Keratinocyte (primary cell): ENCODE measurements at regions not wholly inside any gene's neighbourhood (a gene's known extent, or its start where the extent isn't known, plus 50 kb on each side); places are given as distances from the start of the nearest gene placed in this dataset.

Experiments used
- DNase-seq: peaks from one replicate; pipeline ENCODE4 v3.0.0-alpha.2; 2011; ENCODE audit warnings: low read depth, missing footprints, low spot score
- FAIRE-seq: peaks from 2 replicates; lab custom pipeline; 2011; peaks lifted over from hg19 to GRCh38; lab: Jason Lieb, UNC
- H2AFZ ChIP-seq: 2 replicates; pipeline ENCODE4 v1.6.0; 2012; ENCODE audit warnings: low read length, control low read depth, inconsistent platforms; ENCODE audit not compliant: control insufficient read depth
- H3K27ac ChIP-seq: 2 replicates; pipeline ENCODE4 v1.5.1; 2011; ENCODE audit warnings: low read length; ENCODE audit not compliant: control insufficient read depth, insufficient read depth
- H3K27me3 ChIP-seq: 3 replicates; pipeline ENCODE4 v1.6.0; 2011; ENCODE audit warnings: low read length; ENCODE audit not compliant: control insufficient read depth, insufficient read depth; ENCODE audit errors: extremely low read depth
- H3K36me3 ChIP-seq, 2 experiments: 2 replicates in 1 of 2; 3 replicates in 1 of 2; pipeline ENCODE4 v1.5.1; 2011; ENCODE audit warnings: low read length in 2 of 2, mild to moderate bottlenecking in 1 of 2; ENCODE audit not compliant: control insufficient read depth in 2 of 2, insufficient read depth in 2 of 2; ENCODE audit errors: extremely low read depth in 1 of 2
- H3K4me1 ChIP-seq: 3 replicates; pipeline ENCODE4 v1.5.1; 2011; ENCODE audit warnings: low read length; ENCODE audit not compliant: control insufficient read depth, insufficient read depth; ENCODE audit errors: extremely low read depth
- H3K4me2 ChIP-seq: 3 replicates; pipeline ENCODE4 v1.6.0; 2011; ENCODE audit warnings: low read depth, low read length; ENCODE audit not compliant: control insufficient read depth, insufficient read depth; ENCODE audit errors: extremely low read depth
- H3K4me3 ChIP-seq, 3 experiments: fragments of 200-600 bp in 1 of 3; sonication (generic) in 1 of 3; 2 replicates in 2 of 3; 3 replicates in 1 of 3; pipeline ENCODE4 v1.5.1; 2011 to 2016; ENCODE audit warnings: low read length in 3 of 3, mild to moderate bottlenecking in 3 of 3, control low read depth in 2 of 3, inconsistent platforms in 1 of 3, low read depth in 1 of 3, mixed read lengths in 1 of 3, mixed run types in 1 of 3, moderate library complexity in 1 of 3; ENCODE audit not compliant: control insufficient read depth in 2 of 3, insufficient read depth in 2 of 3; ENCODE audit errors: extremely low read depth in 1 of 3
- H3K79me2 ChIP-seq: 2 replicates; pipeline ENCODE4 v1.6.0; 2012; ENCODE audit warnings: low read length; ENCODE audit not compliant: control insufficient read depth, insufficient read depth
- H3K9ac ChIP-seq: 3 replicates; pipeline ENCODE4 v1.6.0; 2011; ENCODE audit warnings: low read length; ENCODE audit not compliant: control insufficient read depth, insufficient read depth; ENCODE audit errors: extremely low read depth
- H3K9me1 ChIP-seq: 3 replicates; pipeline ENCODE4 v1.6.0; 2011; ENCODE audit warnings: low read length; ENCODE audit not compliant: control insufficient read depth, insufficient read depth; ENCODE audit errors: extremely low read depth
- H3K9me3 ChIP-seq: 2 replicates; pipeline ENCODE4 v1.5.1; 2012; ENCODE audit warnings: low read depth, low read length; ENCODE audit not compliant: control insufficient read depth
- H4K20me1 ChIP-seq: 3 replicates; pipeline ENCODE4 v1.6.0; 2011; ENCODE audit warnings: low read length; ENCODE audit not compliant: control insufficient read depth, insufficient read depth; ENCODE audit errors: extremely low read depth
- CTCF ChIP-seq, 3 experiments: IDR thresholded peaks in 1 of 3; conservative IDR thresholded peaks in 1 of 3; optimal IDR thresholded peaks in 1 of 3; 2 replicates in 2 of 3; 3 replicates in 1 of 3; pipeline versions ENCODE3 to v1.5.1; 2011; ENCODE audit warnings: low read length in 3 of 3, mild to moderate bottlenecking in 3 of 3, moderate library complexity in 2 of 3, control low read depth in 1 of 3, inconsistent platforms in 1 of 3; ENCODE audit not compliant: insufficient read depth in 2 of 3; ENCODE audit errors: extremely low read depth in 1 of 3
- EZH2 ChIP-seq: IDR thresholded peaks from one replicate; pipeline ENCODE4 v1.6.1; 2012; ENCODE audit warnings: inconsistent platforms, mild to moderate bottlenecking, low read length, moderate library complexity
- dilution Hi-C: fragments of 300-500 bp; cut with MboI; formaldehyde crosslinking; loops from one replicate; pipeline ENCODE4 v1.7.0; 2020; ENCODE audit warnings: low sequenced_read_pairs; ENCODE audit not compliant: extremely low pct_ligation_motif_present

- peaks cover 23% of the 10 kb centered on the region for H3K4me1 ChIP-seq
- no peaks in the 10 kb centered on the region for H4K20me1 ChIP-seq
- no peaks in the 10 kb centered on the region for H3K9me3 ChIP-seq
- FAIRE-seq (no peak), DNase-seq (no peak)
- dilution Hi-C loops = no loop called here
- no peaks in the 10 kb centered on the region for H3K79me2 ChIP-seq
- H3K36me3 ChIP-seq = no peaks in the 10 kb centered on the region
- no peaks in the 10 kb centered on the region for H3K27me3 ChIP-seq
- no peak overlapping the region for H2AFZ ChIP-seq
- no peak overlapping the region for H3K27ac ChIP-seq
- no peak overlapping the region for H3K9ac ChIP-seq
- no peak overlapping the region for H3K4me2 ChIP-seq
- no peak overlapping the region for H3K4me3 ChIP-seq
- H3K9me1 ChIP-seq = no peaks in the 10 kb centered on the region
- no peak for TF ChIP-seq EZH2
- no peak for TF ChIP-seq CTCF (optimal IDR thresholded peaks at IDR 0.05 in 1 of 3, IDR thresholded peaks at IDR 0.05 in 1 of 3, conservative IDR thresholded peaks at IDR 0.05 in 1 of 3; ENCODE audit: extremely low read depth in 1 of 3, insufficient read depth in 2 of 3, low read length in 3 of 3)
Measured at GRCh38 chr13:106277484-106278154, 257.8 kb downstream of the EFNB2 start.

GRCh38 chr13:106276876-106277275 lies 258.6 kb downstream of the EFNB2 start:
- Histone ChIP-seq H3K9me1 (no peaks in the 10 kb centered on the region), H3K79me2 (no peaks in the 10 kb centered on the region), H3K4me3 (no peak overlapping the region), H3K27me3 (no peaks in the 10 kb centered on the region), H3K9me3 (no peaks in the 10 kb centered on the region), H3K4me1 (peaks cover 23% of the 10 kb centered on the region), H4K20me1 (no peaks in the 10 kb centered on the region), H3K9ac (no peak overlapping the region), H3K27ac (no peak overlapping the region), H3K36me3 (no peaks in the 10 kb centered on the region), H3K4me2 (peak overlapping the region; percentile 17), H2AFZ (no peak overlapping the region)
- DNase-seq = no peak
- dilution Hi-C loops = no loop called here
- FAIRE-seq = peak; percentile 13
- TF ChIP-seq EZH2 = no peak
- TF ChIP-seq CTCF (optimal IDR thresholded peaks at IDR 0.05 in 1 of 3, IDR thresholded peaks at IDR 0.05 in 1 of 3, conservative IDR thresholded peaks at IDR 0.05 in 1 of 3; ENCODE audit: extremely low read depth in 1 of 3, insufficient read depth in 2 of 3, low read length in 3 of 3) = no peak
